GM18505 (cell line): ENCODE measurements at regions not wholly inside any gene's neighbourhood (a gene's known extent, or its start where the extent isn't known, plus 50 kb on each side); places are given as distances from the start of the nearest gene placed in this dataset.

Experiments
- ATAC-seq: cut with Tn5 transposase; IDR thresholded peaks from one replicate; pipeline ENCODE4 v1.9.1; 2021; ENCODE audit not compliant: unreplicated experiment
- POLR2A ChIP-seq: IDR thresholded peaks from 4 replicates; pipeline ENCODE4 v1.6.1; 2011; ENCODE audit warnings: borderline replicate concordance; ENCODE audit not compliant: insufficient read depth, insufficient read length; ENCODE audit errors: extremely low read depth

GRCh38 chr12:46507766-46508165 is 135.2 kb upstream of the SLC38A2 start:
- no peak for TF ChIP-seq POLR2A

GRCh38 chr12:46506961-46507360 is 134.4 kb upstream of the SLC38A2 start:
- no peak for ATAC-seq
- TF ChIP-seq POLR2A = no peak

More at GRCh38 chr12:46507766-46508165, 135.2 kb upstream of the SLC38A2 start:
- no peak for ATAC-seq

GRCh38 chr12:46506198-46506597 is 133.6 kb upstream of the SLC38A2 start:
- TF ChIP-seq POLR2A = no peak
- no peak for ATAC-seq

DNA sequence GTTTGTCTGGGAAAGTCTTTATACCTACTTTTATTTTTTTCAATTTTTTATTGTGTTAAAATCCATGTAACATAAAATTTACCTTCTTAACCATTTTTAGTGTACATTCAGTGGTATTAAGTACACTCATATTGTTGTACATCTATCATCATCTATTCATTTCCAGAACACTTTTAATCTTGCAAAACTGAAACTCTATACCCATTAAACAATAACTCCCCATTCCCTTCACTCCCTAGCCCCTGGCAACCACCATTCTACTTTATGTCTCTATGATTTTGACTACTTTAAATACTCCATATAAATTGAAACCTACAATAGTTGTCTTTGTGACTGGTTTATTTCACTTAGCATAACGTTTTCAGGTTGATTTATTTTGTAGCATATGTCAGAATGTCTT is 131.9 kb upstream of the SLC38A2 start:
- ATAC-seq = no peak
- TF ChIP-seq POLR2A = no peak

GRCh38 chr12:46503637-46504175 is 131.1 kb upstream of the SLC38A2 start:
- ATAC-seq = no peak
- no peak for TF ChIP-seq POLR2A

DNA sequence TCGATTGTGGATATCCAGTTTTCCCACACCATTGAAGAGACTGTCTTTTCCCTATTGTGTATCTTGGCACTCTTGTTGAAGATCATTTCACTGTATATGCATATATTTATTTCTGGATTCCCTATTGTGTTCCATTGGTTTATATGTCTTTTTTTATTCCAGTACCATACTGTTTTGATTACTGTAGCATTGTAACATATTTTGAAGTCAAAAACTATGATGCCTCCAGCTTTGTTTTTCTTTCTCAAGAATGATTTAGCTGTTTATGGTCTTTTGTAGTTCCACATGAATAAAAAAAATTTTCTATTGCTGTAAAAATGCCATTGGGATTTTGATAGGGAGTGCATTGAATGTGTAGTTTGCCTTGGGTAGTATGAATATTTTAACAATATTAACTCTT is 128.1 kb upstream of the SLC38A2 start:
- ATAC-seq = no peak
- no peak for TF ChIP-seq POLR2A

GRCh38 chr12:46499901-46500300 is 127.3 kb upstream of the SLC38A2 start:
- ATAC-seq = no peak
- TF ChIP-seq POLR2A = no peak

DNA sequence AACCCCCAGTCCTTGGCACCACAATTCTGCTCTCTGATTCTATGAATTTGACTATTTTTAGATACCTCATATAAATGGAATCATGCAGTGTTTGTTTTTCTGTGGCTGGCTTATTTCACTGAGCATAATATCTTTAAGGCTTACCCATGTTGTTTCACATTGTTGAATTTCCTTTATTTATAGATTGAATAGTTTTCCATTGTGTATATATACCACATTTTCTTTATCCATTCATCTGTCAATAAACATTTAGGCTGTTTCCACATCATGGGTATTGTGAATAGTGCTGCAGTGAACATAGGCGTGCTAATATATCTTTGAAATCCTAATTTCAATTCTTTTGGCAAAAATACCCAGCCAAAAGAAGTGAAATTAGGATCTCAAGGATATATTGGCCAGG is 126.7 kb upstream of the SLC38A2 start:
- ATAC-seq = no peak
- no peak for TF ChIP-seq POLR2A

GRCh38 chr12:46497739-46498138 is 125.2 kb upstream of the SLC38A2 start:
- no peak for ATAC-seq
- TF ChIP-seq POLR2A = no peak

GRCh38 chr12:46494424-46494823 is 121.9 kb upstream of the SLC38A2 start:
- no peak for ATAC-seq

DNA sequence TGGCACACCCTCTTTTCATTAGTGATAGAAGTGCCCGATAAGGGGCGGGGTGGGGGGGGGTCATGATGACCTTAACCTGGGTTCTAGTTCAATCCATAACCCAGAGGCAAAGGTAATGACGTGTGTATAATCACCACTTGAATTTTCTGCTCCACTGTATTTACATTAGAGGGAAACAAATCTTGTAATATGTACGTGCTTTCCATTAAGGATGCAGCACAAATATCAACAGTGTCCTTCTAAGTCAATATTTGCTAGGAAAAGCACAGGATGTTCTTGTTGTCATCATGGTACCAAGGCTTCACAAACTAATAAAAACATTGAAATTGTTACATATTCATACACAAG is 121.2 kb upstream of the SLC38A2 start:
- TF ChIP-seq POLR2A = no peak
- ATAC-seq = no peak

More at GRCh38 chr12:46494424-46494823, 121.9 kb upstream of the SLC38A2 start:
- no peak for TF ChIP-seq POLR2A

DNA sequence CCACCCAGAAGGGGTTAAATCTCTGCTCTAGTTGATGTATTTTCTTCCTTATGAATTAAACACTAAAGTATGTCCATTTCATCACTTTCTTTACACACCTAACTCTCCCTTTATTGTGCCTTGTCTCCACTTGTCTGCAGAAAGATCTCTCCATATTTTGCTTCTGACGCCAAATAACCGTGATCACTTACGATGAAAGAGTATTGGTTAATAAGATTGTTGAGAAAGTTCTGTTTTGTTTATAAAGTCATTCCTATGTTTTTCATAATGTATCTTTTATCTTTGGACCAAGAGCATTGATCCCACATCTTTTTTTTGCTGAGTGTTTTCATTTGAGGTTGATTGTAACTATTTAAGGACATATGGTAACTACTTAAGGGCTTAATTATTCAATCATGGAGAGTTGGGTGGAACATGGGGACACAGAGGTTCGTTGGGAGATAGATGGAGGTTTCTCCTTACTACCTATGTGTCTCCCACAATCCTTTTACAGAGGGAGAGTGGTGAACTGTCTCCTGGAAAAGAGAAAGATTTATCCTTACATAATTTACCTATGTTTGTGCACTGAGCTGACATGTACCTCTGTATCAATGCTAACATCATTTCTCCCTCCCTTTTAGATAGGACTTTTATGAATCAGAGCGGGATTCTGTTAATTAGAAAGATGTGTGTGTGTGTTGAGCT is 120.7 kb upstream of the SLC38A2 start:
- ATAC-seq = no peak

DNA sequence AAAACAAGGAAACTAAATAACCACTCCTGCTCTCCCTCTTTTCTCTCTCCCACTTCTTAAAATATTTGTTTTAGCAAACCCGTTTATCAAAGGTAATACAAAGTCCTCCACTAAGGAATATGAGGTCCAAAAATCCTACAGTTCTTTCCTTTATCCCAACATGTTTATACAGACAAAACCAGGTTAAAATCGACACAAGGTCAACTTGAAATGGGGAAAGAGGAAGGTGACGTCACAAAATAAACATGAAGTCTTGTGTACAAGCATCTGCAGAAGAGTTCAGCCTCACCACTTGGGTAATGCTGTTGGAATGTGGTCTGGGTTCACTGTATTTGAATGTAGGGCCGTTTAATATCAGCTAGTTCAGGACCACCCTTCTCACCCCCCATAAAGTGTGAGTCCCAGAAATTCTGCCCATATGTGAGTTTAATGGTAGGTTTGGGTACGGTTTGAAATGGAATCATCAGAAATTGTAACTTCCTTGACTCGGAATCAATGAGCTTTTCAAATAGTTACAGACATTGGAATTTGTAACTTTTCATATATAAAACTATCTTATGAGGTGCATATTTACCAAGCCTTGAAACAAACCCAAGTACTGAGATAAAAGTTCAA is 120.0 kb upstream of the SLC38A2 start:
- no peak for ATAC-seq
- TF ChIP-seq POLR2A = no peak

More for the DNA sequence above, 120.7 kb upstream of the SLC38A2 start:
- TF ChIP-seq POLR2A = no peak

DNA sequence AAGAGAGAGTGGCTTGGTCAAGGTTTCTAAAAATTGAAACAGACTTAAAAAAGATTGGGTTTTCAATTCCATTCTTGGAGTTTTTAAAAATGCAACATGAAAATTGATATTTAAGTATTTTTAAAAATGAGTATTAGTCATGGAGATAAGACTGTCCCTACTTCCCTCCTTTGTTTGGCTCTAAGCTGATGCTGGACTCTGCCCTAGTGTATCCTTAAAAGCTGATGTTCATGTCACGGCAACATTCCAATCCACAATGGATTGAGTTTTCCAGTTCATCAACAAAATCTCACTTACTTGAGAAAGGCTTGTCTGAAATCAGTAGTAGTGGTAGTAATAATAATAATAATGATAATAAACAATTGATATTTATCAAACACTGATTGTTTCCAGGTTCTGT is 119.0 kb upstream of the SLC38A2 start:
- ATAC-seq = no peak
- TF ChIP-seq POLR2A = no peak

DNA sequence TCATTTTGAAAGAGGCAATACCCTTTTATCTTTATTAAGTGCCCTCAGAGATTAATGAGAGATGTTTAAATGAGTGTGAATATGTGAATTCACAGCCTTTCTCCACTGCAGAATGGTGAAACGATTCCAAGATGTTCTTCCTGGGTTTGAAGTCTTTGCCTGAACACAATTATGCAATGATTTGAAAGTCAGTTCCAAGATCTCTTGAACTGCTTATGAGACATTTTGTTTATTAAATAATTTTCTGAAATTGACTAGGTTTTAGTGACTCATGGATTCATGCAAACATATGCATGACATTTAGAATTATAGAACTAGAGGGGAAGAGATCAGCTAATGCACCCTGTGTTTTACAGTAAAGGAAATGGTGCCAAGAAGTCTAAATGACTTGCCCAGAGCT is 118.1 kb upstream of the SLC38A2 start:
- no peak for ATAC-seq
- TF ChIP-seq POLR2A = no peak

GRCh38 chr12:46489951-46490388 is 117.4 kb upstream of the SLC38A2 start:
- ATAC-seq = no peak
- no peak for TF ChIP-seq POLR2A
